Ammon's horn (tissue), 1 donor: ENCODE measurements at regions not wholly inside any gene's neighbourhood (a gene's known extent, or its start where the extent isn't known, plus 50 kb on each side); places are given as distances from the start of the nearest gene placed in this dataset.
"Not testable (repeated sequence)": the region's sequence is repeated elsewhere in the genome, so short reads cannot be mapped to it uniquely, and the experiment has no call there.

ENCODE experiments used
- DNase-seq: peaks from one replicate; pipeline ENCODE4 v3.0.0-alpha.2; 2016; ENCODE audit warnings: low spot score

GRCh38 chr13:111622051-111622531, 301.6 kb downstream of the TEX29 start:
- no peak for DNase-seq

DNA sequence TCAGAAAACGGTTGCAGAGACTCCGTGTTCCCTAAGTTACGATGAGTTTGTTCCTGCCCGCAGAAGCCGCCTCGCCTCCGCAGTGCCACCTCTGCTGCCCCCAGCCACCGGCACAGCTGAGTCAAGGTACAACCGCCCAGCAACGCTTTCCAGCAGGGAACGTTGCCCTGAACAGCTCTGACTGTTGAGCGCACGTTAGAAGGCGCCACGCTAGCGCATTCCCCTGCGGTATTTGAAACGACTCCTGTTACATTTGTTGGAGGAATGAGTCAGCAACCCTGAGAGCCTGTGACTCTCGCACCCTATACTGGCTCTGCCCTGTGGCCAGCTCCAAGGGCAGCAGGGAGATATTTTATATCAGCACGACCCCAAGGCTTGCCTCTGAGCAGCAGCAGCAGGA, 302.8 kb downstream of the TEX29 start:
- no peak for DNase-seq

GRCh38 chr13:111623743-111624505, 303.5 kb downstream of the TEX29 start:
- no peak for DNase-seq

- no peak for DNase-seq
Observed at GRCh38 chr13:111625526-111626315, 305.3 kb downstream of the TEX29 start.

- DNase-seq, result peak; percentile 40
Observed at GRCh38 chr13:111626371-111627305, 306.2 kb downstream of the TEX29 start.

DNA sequence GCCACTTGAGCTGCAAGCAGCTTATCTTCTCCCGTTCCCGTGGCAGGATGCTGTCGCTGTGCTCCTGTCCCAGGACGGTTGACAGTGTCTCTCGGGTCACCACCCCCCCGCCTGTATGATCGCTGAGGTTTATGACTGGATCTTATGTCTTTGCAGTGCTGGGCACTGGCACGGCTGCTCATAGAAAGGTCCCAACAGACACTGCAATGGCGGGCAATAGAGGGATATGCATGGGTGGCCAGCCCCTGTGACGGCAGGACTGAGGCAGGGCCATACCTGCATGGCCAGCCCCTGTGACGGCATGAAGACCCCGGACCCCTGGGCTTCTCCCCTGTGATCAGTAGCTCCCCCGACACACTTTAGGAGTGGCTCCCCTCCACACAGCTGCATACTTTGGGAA, 307.2 kb downstream of the TEX29 start:
- DNase-seq, result no peak

- no peak for DNase-seq
Observed at GRCh38 chr13:111629016-111629415, 308.6 kb downstream of the TEX29 start.

GRCh38 chr13:111629457-111629856, 309.0 kb downstream of the TEX29 start:
- DNase-seq, result no peak

- peak; percentile 83 for DNase-seq
Observed at GRCh38 chr13:111629926-111630325, 309.5 kb downstream of the TEX29 start.

DNA sequence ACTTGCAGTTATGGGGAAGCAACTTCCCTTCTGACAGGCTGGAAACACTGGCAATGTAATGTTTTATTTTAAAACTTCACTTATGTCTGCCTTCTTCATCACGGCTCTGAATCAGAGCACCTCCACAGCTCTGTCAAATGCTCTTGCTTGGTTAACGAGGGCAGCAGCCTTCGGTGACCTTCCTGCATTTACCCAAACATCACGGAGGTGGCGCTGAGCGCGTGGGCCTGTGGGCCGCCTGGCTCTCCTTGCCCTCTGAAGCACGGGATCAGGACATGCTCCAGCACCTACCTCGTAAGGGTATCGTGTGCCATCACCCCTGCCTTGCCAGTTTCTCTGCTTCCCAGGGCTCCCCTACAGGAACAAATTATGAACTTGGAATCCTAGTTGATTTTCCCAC, 310.0 kb downstream of the TEX29 start:
- peak; percentile 25 for DNase-seq

DNA sequence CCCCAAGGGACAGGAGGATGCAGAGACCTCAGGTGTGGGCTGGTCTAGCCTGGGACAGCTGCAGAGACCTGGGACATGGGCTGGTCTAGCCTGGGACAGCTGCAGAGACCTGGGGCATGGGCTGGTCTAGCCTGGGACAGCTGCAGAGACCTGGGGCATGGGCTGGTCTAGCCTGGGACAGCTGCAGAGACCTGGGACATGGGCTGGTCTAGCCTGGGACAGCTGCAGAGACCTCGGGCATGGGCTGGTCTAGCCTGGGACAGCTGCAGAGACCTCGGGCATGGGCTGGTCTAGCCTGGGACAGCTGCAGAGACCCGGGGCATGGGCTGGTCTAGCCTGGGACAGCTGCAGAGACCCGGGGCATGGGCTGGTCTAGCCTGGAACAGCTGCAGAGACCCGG, 310.8 kb downstream of the TEX29 start:
- DNase-seq, result not testable (repeated sequence)

- no peak for DNase-seq
Observed at GRCh38 chr13:111632906-111633305, 312.5 kb downstream of the TEX29 start.

- DNase-seq, result no peak
Observed at GRCh38 chr13:111633401-111633800, 313.0 kb downstream of the TEX29 start.

GRCh38 chr13:111634410-111634809, 314.0 kb downstream of the TEX29 start:
- no peak for DNase-seq

- DNase-seq, result no peak
Observed at GRCh38 chr13:111636271-111636670, 315.8 kb downstream of the TEX29 start.

DNA sequence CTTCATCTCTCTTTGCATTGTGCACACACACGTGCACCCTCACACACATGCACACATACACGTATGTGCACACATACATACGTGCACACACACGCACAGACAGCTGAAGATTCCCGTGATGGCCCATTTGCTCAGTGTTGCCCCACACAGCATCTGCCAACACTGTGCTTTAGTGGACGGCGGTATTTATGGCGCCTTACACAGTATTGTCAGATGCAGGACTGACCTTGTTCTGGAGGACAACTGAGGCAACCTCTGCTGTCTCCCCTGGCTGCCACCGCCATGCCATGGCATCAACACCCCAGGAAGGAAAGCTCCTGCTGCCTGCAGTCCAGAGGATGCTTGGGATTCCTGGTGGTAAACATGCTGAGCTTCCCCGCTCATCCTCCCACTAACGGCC, 316.4 kb downstream of the TEX29 start:
- DNase-seq, result no peak

DNA sequence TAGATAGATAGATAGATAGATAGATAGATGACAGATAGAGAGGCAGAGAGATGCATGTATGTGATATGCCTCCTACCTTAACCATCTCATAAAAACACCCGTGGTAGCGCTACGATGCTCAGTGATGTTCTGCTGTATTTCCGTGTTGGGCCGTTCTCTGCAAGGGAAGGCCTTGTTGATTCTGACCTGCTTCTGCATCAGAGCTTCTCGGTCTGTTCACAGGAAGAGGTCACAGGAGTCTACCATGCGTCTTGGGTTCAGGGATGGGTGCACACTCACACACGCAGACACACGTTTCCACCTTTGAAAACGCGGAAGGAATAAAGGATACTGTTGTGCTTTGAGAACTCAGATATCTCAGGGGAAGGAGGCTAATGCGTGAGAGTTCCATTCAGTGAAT, 316.9 kb downstream of the TEX29 start:
- DNase-seq, result no peak

- DNase-seq, result no peak
Observed at GRCh38 chr13:111638233-111638632, 317.8 kb downstream of the TEX29 start.

GRCh38 chr13:111639196-111639705, 318.8 kb downstream of the TEX29 start:
- DNase-seq, result no peak

DNA sequence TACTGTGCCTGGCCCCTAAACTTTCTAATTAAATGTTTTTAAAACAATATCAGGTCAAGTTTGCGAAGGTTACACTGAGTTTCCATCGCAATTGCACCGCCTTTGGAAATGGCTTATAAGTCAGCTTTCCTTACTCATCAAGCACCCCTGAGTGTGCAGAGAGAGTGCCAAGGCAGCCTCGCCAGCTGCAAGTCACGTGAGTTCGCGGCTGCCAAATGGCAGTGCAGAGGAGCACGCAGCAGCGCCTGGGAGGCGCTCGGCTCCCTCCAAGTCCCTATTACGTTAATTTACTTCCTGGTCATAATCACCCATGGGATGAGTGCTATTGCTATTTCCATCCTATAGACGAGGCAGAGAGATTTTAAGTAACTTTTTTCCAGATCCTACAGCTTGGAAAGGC, 319.6 kb downstream of the TEX29 start:
- peak; percentile 90 for DNase-seq

DNA sequence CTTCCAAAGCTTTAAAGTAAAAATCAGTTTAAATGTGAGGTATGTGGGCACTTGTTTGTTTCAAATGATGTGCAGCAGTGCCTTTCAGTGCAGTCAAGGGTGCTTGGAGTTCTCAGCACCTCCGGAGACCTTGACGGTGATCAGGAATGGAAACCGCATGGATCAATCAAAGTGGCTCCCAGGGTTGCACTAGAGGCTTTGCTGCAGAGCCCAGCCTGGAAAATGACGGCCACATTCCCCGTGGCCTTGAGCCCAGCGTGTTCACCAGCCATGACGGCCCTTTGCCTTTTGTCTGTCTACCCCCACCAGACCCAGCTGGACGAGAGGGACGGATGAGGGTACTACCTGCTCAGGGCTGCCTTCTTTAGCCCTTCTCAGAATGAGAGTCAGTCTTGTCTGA, 320.0 kb downstream of the TEX29 start:
- no peak for DNase-seq
